GM23338 (cell line): ENCODE measurements at regions not wholly inside any gene's neighbourhood (a gene's known extent, or its start where the extent isn't known, plus 50 kb on each side); places are given as distances from the start of the nearest gene placed in this dataset.
A peak's percentile ranks its signal among the peaks of the same experiment; 100 is the strongest.

ENCODE experiments used
- ATAC-seq: fragments of 200-7000 bp; cut with Tn5 transposase; 3 replicates; pipeline ENCODE4 v1.9.1; 2020
- DNase-seq: peaks from one replicate; pipeline ENCODE4 v3.0.0-alpha.2; 2015; ENCODE audit warnings: low spot score
- H2AFZ ChIP-seq: fragments of 200-600 bp; sonication (generic); 2 replicates; pipeline ENCODE4 v1.8.0; 2016; ENCODE audit warnings: antibody characterized with exemption, mild to moderate bottlenecking, moderate library complexity
- H3F3A ChIP-seq: fragments of 200-600 bp; sonication (generic); replicated peaks from 2 replicates; pipeline ENCODE4 v1.8.0; 2017; ENCODE audit warnings: antibody characterized with exemption, mixed run types, low read depth
- H3K27ac ChIP-seq: fragments of 200-600 bp; sonication (generic); 2 replicates; pipeline ENCODE4 v1.6.1; 2016; ENCODE audit warnings: low read depth
- H3K27me3 ChIP-seq: fragments of 200-600 bp; sonication (generic); 2 replicates; pipeline ENCODE4 v1.8.0; 2016; ENCODE audit warnings: mild to moderate bottlenecking, mixed run types, moderate library complexity; ENCODE audit not compliant: insufficient read depth
- H3K36me3 ChIP-seq: fragments of 200-600 bp; sonication (generic); 2 replicates; pipeline ENCODE4 v1.8.0; 2016; ENCODE audit warnings: mild to moderate bottlenecking; ENCODE audit not compliant: insufficient read depth
- H3K4me1 ChIP-seq: fragments of 200-600 bp; sonication (generic); 2 replicates; pipeline ENCODE4 v1.8.0; 2016; ENCODE audit warnings: mild to moderate bottlenecking, moderate library complexity; ENCODE audit not compliant: insufficient read depth
- H3K4me2 ChIP-seq: fragments of 200-600 bp; sonication (generic); 2 replicates; pipeline ENCODE4 v1.7.1; 2017; ENCODE audit warnings: mixed run types
- H3K4me3 ChIP-seq: fragments of 200-600 bp; sonication (generic); 2 replicates; pipeline ENCODE4 v1.6.1; 2016; ENCODE audit warnings: mixed run types
- H3K79me2 ChIP-seq: fragments of 200-600 bp; sonication (generic); replicated peaks from 2 replicates; pipeline ENCODE4 v1.8.0; 2017; ENCODE audit warnings: mild to moderate bottlenecking; ENCODE audit not compliant: insufficient read depth
- H3K9me2 ChIP-seq: fragments of 200-600 bp; sonication (generic); 2 replicates; pipeline ENCODE4 v1.8.0; 2017; ENCODE audit not compliant: insufficient read depth
- H4K20me1 ChIP-seq: fragments of 200-600 bp; sonication (generic); replicated peaks from 2 replicates; pipeline ENCODE4 v1.8.0; 2017; ENCODE audit warnings: mild to moderate bottlenecking; ENCODE audit not compliant: insufficient read depth
- H3K27ac Mint-ChIP-seq: 2 replicates; pipeline ENCODE4 v1.8.0; 2020; ENCODE audit warnings: inconsistent platforms, mild to moderate bottlenecking, moderate library complexity, mixed read lengths
- H3K27me3 Mint-ChIP-seq: 3 replicates; pipeline ENCODE4 v1.8.0; 2022; ENCODE audit warnings: low read depth, mild to moderate bottlenecking, moderate library complexity, mixed read lengths, inconsistent platforms; ENCODE audit not compliant: insufficient read depth, poor library complexity
- H3K36me3 Mint-ChIP-seq: 3 replicates; pipeline ENCODE4 v1.8.0; 2021; ENCODE audit warnings: low read depth, mild to moderate bottlenecking, inconsistent platforms, moderate library complexity, mixed read lengths
- H3K4me1 Mint-ChIP-seq: 3 replicates; pipeline ENCODE4 v1.8.0; 2020; ENCODE audit warnings: mild to moderate bottlenecking, inconsistent platforms, mixed read lengths
- H3K4me3 Mint-ChIP-seq: 3 replicates; pipeline ENCODE4 v1.8.0; 2021; ENCODE audit warnings: moderate library complexity, mild to moderate bottlenecking, inconsistent platforms, mixed read lengths
- H3K9me3 Mint-ChIP-seq: 3 replicates; pipeline ENCODE4 v1.8.0; 2020; ENCODE audit warnings: moderate library complexity, mild to moderate bottlenecking, inconsistent platforms, mixed read lengths
- CREB1 ChIP-seq: fragments of 250-450 bp; sonication (Bioruptor Pico); IDR thresholded peaks from 2 replicates; pipeline ENCODE4 v1.5.0; 2020; ENCODE audit warnings: low read depth, mild to moderate bottlenecking, moderate library complexity
- CTCF ChIP-seq, 2 experiments: fragments of 200-600 bp in 1 of 2; sonication (generic) in 1 of 2; conservative IDR thresholded peaks; 2 replicates each; pipeline versions ENCODE4 v1.5.1 to v1.6.1; 2016 to 2017; ENCODE audit warnings: antibody characterized with exemption in 2 of 2, low read depth in 2 of 2, mild to moderate bottlenecking in 2 of 2, moderate library complexity in 1 of 2
- ETS1 ChIP-seq: IDR thresholded peaks from 2 replicates; pipeline ENCODE4 v1.6.1; 2016; ENCODE audit warnings: antibody characterized with exemption
- EZH2 ChIP-seq: fragments of 200-600 bp; sonication (generic); IDR thresholded peaks from one replicate; pipeline ENCODE4 v1.8.0; 2017; ENCODE audit warnings: antibody characterized with exemption, mild to moderate bottlenecking, low read depth; ENCODE audit not compliant: unreplicated experiment
- EZH2phosphoT487 ChIP-seq: fragments of 200-600 bp; sonication (generic); IDR thresholded peaks from one replicate; pipeline ENCODE4 v1.8.1; 2018; ENCODE audit warnings: antibody characterized with exemption; ENCODE audit not compliant: unreplicated experiment
- JUNB ChIP-seq: IDR thresholded peaks from one replicate; pipeline ENCODE4 v1.6.1; 2016; ENCODE audit warnings: antibody characterized with exemption; ENCODE audit not compliant: unreplicated experiment
- NANOG ChIP-seq: IDR thresholded peaks from 2 replicates; pipeline ENCODE4 v1.6.1; 2016; ENCODE audit warnings: antibody characterized with exemption, borderline replicate concordance
- POLR2AphosphoS5 ChIP-seq: IDR thresholded peaks from 2 replicates; pipeline ENCODE4 v1.6.1; 2016; ENCODE audit warnings: antibody characterized with exemption, low read depth
- REST ChIP-seq: IDR thresholded peaks from one replicate; pipeline ENCODE4 v1.6.1; 2018; ENCODE audit warnings: antibody characterized with exemption; ENCODE audit not compliant: unreplicated experiment
- STAT1 ChIP-seq: IDR thresholded peaks from one replicate; pipeline ENCODE4 v1.6.1; 2016; ENCODE audit warnings: antibody characterized with exemption; ENCODE audit not compliant: unreplicated experiment
- ZNF114 ChIP-seq: fragments of 250-450 bp; sonication (Bioruptor Pico); IDR thresholded peaks from 2 replicates; pipeline ENCODE4 v1.5.0; 2020; ENCODE audit warnings: mild to moderate bottlenecking, moderate library complexity
- ZNF331 ChIP-seq: fragments of 250-450 bp; sonication (Bioruptor Pico); IDR thresholded peaks from 2 replicates; pipeline ENCODE4 v1.5.0; 2020; ENCODE audit warnings: low read depth, mild to moderate bottlenecking, moderate library complexity
- ZNF462 ChIP-seq: fragments of 250-450 bp; sonication (Bioruptor Pico); IDR thresholded peaks from 2 replicates; pipeline ENCODE4 v1.5.0; 2020; ENCODE audit warnings: mild to moderate bottlenecking, moderate library complexity

- Mint-ChIP-seq H3K4me3 (no peak overlapping the region), H3K36me3 (peaks cover 5% of the 10 kb centered on the region; the same call in 1 of the 3 replicates), H3K4me1 (no peaks in the 10 kb centered on the region; the same call in 1 of the 3 replicates), H3K9me3 (peaks cover 12% of the 10 kb centered on the region), H3K27ac (peak overlapping the region; percentile 72; the same call in 1 of the 2 replicates), H3K27me3 (peaks cover 13% of the 10 kb centered on the region)
- ATAC-seq (no peak), DNase-seq (no peak)
- no peaks in the 10 kb centered on the region for H3F3A ChIP-seq
- TF ChIP-seq STAT1 = no peak
- no peak for TF ChIP-seq REST
- no peak for TF ChIP-seq JUNB
- TF ChIP-seq ZNF331 (CRISPR knock-in tag) = no peak
- no peak for TF ChIP-seq ZNF462
- TF ChIP-seq ZNF114 (CRISPR knock-in tag) = no peak
- no peak for TF ChIP-seq CTCF (conservative IDR thresholded peaks at IDR 0.05; ENCODE audit: low read depth in 2 of 2)
- TF ChIP-seq EZH2phosphoT487 = no peak
- TF ChIP-seq ETS1 = no peak
- TF ChIP-seq NANOG = no peak
- TF ChIP-seq CREB1 = no peak
- TF ChIP-seq EZH2 = no peak
- no peak for TF ChIP-seq POLR2AphosphoS5
- H3K79me2 ChIP-seq = no peaks in the 10 kb centered on the region
- no peak overlapping the region for H3K27ac ChIP-seq
- H4K20me1 ChIP-seq = no peaks in the 10 kb centered on the region
- peaks cover 3% of the 10 kb centered on the region for H3K9me2 ChIP-seq
- no peak overlapping the region for H3K4me3 ChIP-seq
- H2AFZ ChIP-seq = peak overlapping the region; percentile 66; the same call in 1 of the 2 replicates
- H3K4me1 ChIP-seq = no peaks in the 10 kb centered on the region
- no peak overlapping the region for H3K4me2 ChIP-seq
- no peaks in the 10 kb centered on the region; the same call in 1 of the 2 replicates for H3K36me3 ChIP-seq
- no peaks in the 10 kb centered on the region for H3K27me3 ChIP-seq
Observed at GRCh38 chr9:92176800-92177185, 61.6 kb upstream of the SPTLC1 start.
